SK-N-SH treated with all-trans-retinoic acid at 6 μM for 48 hours (cell line): ENCODE measurements at regions not wholly inside any gene's neighbourhood (a gene's known extent, or its start where the extent isn't known, plus 50 kb on each side); places are given as distances from the start of the nearest gene placed in this dataset.

Experiments
- ARNTL ChIP-seq: fragments of 450-650 bp; formaldehyde crosslinking; IDR thresholded peaks from 2 replicates; pipeline ENCODE4 v1.5.0; 2020; ENCODE audit warnings: low read depth, mild to moderate bottlenecking, moderate library complexity, borderline replicate concordance
- GLIS3 ChIP-seq: fragments of 250-450 bp; sonication (Bioruptor Pico); IDR thresholded peaks from 2 replicates; pipeline ENCODE4 v1.5.0; 2020; ENCODE audit warnings: mild to moderate bottlenecking, moderate library complexity
- ISL1 ChIP-seq: fragments of 250-450 bp; sonication (Bioruptor Pico); IDR thresholded peaks from 2 replicates; pipeline ENCODE4 v2.1.2; 2022; ENCODE audit warnings: mild to moderate bottlenecking, moderate library complexity
- RARB ChIP-seq: fragments of 250-450 bp; sonication (Bioruptor Pico); IDR thresholded peaks from 2 replicates; pipeline ENCODE4 v1.8.0; 2021; ENCODE audit warnings: mild to moderate bottlenecking, moderate library complexity
- ZFP3 ChIP-seq: fragments of 250-450 bp; sonication (Bioruptor Pico); IDR thresholded peaks from 2 replicates; pipeline ENCODE4 v1.5.0; 2020; ENCODE audit warnings: mild to moderate bottlenecking, moderate library complexity
- ZNF565 ChIP-seq: fragments of 450-650 bp; formaldehyde crosslinking; conservative IDR thresholded peaks from 2 replicates; pipeline ENCODE4 v1.5.0; 2020; ENCODE audit warnings: low read depth, mild to moderate bottlenecking, moderate library complexity
- ZNF70 ChIP-seq: fragments of 450-650 bp; formaldehyde crosslinking; IDR thresholded peaks from 2 replicates; pipeline ENCODE4 v1.5.0; 2020; ENCODE audit warnings: mild to moderate bottlenecking, moderate library complexity
- TF ChIP-seq, protein P1 (sequence below): fragments of 250-450 bp; sonication (Bioruptor Pico); IDR thresholded peaks from 2 replicates; pipeline ENCODE4 v1.8.0; 2020; ENCODE audit warnings: mild to moderate bottlenecking, moderate library complexity, borderline replicate concordance
- TF ChIP-seq, protein P2 (sequence below): fragments of 250-450 bp; sonication (Bioruptor Pico); IDR thresholded peaks from 2 replicates; pipeline ENCODE4 v1.5.1; 2021; ENCODE audit warnings: mild to moderate bottlenecking, moderate library complexity

DNA sequence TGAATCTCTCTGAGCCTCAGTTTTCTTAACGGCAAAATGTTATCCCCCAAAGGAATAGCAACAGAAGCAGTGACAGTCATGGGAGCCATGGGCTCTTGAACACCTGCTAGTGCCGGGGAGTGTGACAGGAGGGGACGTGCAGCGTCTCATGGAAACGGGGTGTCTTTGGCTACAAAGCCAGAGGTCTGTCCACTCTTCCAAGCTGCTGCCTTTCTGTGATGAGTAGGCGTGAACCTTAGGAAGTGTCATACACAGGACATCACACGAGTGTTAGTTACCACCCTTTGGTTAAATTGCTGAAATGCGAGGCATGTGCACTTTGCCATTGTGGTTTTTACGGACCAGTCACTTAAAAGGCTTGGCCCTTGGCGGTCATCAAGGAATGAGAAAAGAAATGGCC lies 93.4 kb downstream of the IRF8 start:
- TF ChIP-seq, protein P1, sequence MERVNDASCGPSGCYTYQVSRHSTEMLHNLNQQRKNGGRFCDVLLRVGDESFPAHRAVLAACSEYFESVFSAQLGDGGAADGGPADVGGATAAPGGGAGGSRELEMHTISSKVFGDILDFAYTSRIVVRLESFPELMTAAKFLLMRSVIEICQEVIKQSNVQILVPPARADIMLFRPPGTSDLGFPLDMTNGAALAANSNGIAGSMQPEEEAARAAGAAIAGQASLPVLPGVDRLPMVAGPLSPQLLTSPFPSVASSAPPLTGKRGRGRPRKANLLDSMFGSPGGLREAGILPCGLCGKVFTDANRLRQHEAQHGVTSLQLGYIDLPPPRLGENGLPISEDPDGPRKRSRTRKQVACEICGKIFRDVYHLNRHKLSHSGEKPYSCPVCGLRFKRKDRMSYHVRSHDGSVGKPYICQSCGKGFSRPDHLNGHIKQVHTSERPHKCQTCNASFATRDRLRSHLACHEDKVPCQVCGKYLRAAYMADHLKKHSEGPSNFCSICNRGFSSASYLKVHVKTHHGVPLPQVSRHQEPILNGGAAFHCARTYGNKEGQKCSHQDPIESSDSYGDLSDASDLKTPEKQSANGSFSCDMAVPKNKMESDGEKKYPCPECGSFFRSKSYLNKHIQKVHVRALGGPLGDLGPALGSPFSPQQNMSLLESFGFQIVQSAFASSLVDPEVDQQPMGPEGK (CRISPR knock-in tag) = no peak
- no peak for TF ChIP-seq ARNTL (CRISPR knock-in tag)
- TF ChIP-seq GLIS3 (CRISPR knock-in tag) = no peak
- TF ChIP-seq ZNF565 (CRISPR knock-in tag) = no peak
- TF ChIP-seq, protein P2, sequence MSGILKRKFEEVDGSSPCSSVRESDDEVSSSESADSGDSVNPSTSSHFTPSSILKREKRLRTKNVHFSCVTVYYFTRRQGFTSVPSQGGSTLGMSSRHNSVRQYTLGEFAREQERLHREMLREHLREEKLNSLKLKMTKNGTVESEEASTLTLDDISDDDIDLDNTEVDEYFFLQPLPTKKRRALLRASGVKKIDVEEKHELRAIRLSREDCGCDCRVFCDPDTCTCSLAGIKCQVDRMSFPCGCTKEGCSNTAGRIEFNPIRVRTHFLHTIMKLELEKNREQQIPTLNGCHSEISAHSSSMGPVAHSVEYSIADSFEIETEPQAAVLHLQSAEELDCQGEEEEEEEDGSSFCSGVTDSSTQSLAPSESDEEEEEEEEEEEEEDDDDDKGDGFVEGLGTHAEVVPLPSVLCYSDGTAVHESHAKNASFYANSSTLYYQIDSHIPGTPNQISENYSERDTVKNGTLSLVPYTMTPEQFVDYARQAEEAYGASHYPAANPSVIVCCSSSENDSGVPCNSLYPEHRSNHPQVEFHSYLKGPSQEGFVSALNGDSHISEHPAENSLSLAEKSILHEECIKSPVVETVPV = no peak
- no peak for TF ChIP-seq RARB (CRISPR knock-in tag)
- no peak for TF ChIP-seq ISL1 (CRISPR knock-in tag)
- TF ChIP-seq ZFP3 (CRISPR knock-in tag) = no peak
- no peak for TF ChIP-seq ZNF70 (CRISPR knock-in tag)
